MM.1S (cell line): ENCODE measurements at regions not wholly inside any gene's neighbourhood (a gene's known extent, or its start where the extent isn't known, plus 50 kb on each side); places are given as distances from the start of the nearest gene placed in this dataset.

Experiments
- CTCF ChIP-seq: fragments of 300-600 bp; sonication (generic); IDR thresholded peaks from 2 replicates; pipeline ENCODE4 v1.5.1; 2016; ENCODE audit warnings: antibody characterized with exemption, low read length, mixed read lengths
- EZH2 ChIP-seq: fragments of 300-600 bp; sonication (generic); optimal IDR thresholded peaks from 2 replicates; pipeline ENCODE3; 2017; ENCODE audit warnings: low read depth, mild to moderate bottlenecking, antibody characterized with exemption, low read length, mixed read lengths

GRCh38 chr18:25621144-25621543, 269.2 kb upstream of the ZNF521 start:
- TF ChIP-seq CTCF, result no peak
- no peak for TF ChIP-seq EZH2
